Mesendoderm (in vitro differentiated cells): ENCODE measurements at regions not wholly inside any gene's neighbourhood (a gene's known extent, or its start where the extent isn't known, plus 50 kb on each side); places are given as distances from the start of the nearest gene placed in this dataset.
"Not testable (repeated sequence)": the region's sequence is repeated elsewhere in the genome, so short reads cannot be mapped to it uniquely, and the experiment has no call there.

ENCODE experiments used
- DNase-seq: peaks from one replicate; pipeline ENCODE4 v3.0.0; 2013
- H2AK5ac ChIP-seq: 2 replicates; pipeline ENCODE4 v1.6.1; 2013; ENCODE audit warnings: low read length, inconsistent platforms
- H2BK120ac ChIP-seq: 2 replicates; pipeline ENCODE4 v1.6.1; 2013; ENCODE audit warnings: low read depth, mild to moderate bottlenecking, low read length, moderate library complexity, mixed read lengths
- H2BK15ac ChIP-seq: replicated peaks from 2 replicates; pipeline ENCODE4 v1.6.1; 2013; ENCODE audit warnings: low read depth, mild to moderate bottlenecking, moderate library complexity
- H2BK5ac ChIP-seq: 2 replicates; pipeline ENCODE4 v1.6.1; 2013; ENCODE audit warnings: low read length, inconsistent platforms
- H3K18ac ChIP-seq: 2 replicates; pipeline ENCODE4 v1.6.1; 2013; ENCODE audit warnings: mild to moderate bottlenecking, low read length, mixed read lengths
- H3K23ac ChIP-seq: one replicate; pipeline ENCODE4 v1.6.1; 2013; ENCODE audit warnings: low read length
- H3K27ac ChIP-seq: 2 replicates; pipeline ENCODE4 v1.5.1; 2013; ENCODE audit warnings: low read depth, mild to moderate bottlenecking, inconsistent platforms, low read length, moderate library complexity
- H3K27me3 ChIP-seq: 2 replicates; pipeline ENCODE4 v1.6.1; 2013; ENCODE audit warnings: low read length, control low read depth, mild to moderate bottlenecking, inconsistent platforms; ENCODE audit not compliant: insufficient read depth, poor library complexity
- H3K36me3 ChIP-seq: 2 replicates; pipeline ENCODE4 v1.6.1; 2013; ENCODE audit warnings: low read length, inconsistent platforms; ENCODE audit not compliant: control insufficient read depth, insufficient read depth
- H3K4ac ChIP-seq: one replicate; pipeline ENCODE4 v1.6.1; 2013; ENCODE audit warnings: low read depth, mild to moderate bottlenecking, low read length, moderate library complexity
- H3K4me1 ChIP-seq: 2 replicates; pipeline ENCODE4 v1.6.1; 2013; ENCODE audit warnings: low read depth, low read length, inconsistent platforms; ENCODE audit not compliant: control insufficient read depth
- H3K4me2 ChIP-seq: 2 replicates; pipeline ENCODE4 v1.6.1; 2013; ENCODE audit warnings: low read length
- H3K4me3 ChIP-seq: 2 replicates; pipeline ENCODE4 v1.5.1; 2013; ENCODE audit warnings: mild to moderate bottlenecking, low read length
- H3K56ac ChIP-seq: one replicate; pipeline ENCODE4 v1.6.1; 2013; ENCODE audit warnings: low read length
- H3K79me1 ChIP-seq: 2 replicates; pipeline ENCODE4 v1.6.1; 2013; ENCODE audit warnings: low read length, inconsistent platforms
- H3K79me2 ChIP-seq: 2 replicates; pipeline ENCODE4 v1.6.1; 2013; ENCODE audit warnings: mild to moderate bottlenecking, low read length; ENCODE audit not compliant: control insufficient read depth, insufficient read depth
- H3K9ac ChIP-seq: 2 replicates; pipeline ENCODE4 v1.6.1; 2013; ENCODE audit warnings: low read length, inconsistent platforms
- H4K5ac ChIP-seq: one replicate; pipeline ENCODE4 v1.6.1; 2013; ENCODE audit warnings: low read length
- H4K8ac ChIP-seq: one replicate; pipeline ENCODE4 v1.6.1; 2013; ENCODE audit warnings: low read depth, mild to moderate bottlenecking, control low read depth, low read length, moderate library complexity
- WGBS: extraction: QIAGEN DNeasy Blood & Tissue Kit; methylation state at CpG from one replicate; pipeline ENCODE4 v1.1.7; 2013; ENCODE audit warnings: low lambda C conversion rate, missing lambda C conversion rate; ENCODE audit not compliant: insufficient coverage; ENCODE audit errors: extremely low coverage; 5-methylcytosine and 5-hydroxymethylcytosine counted together

GRCh38 chr6:121634586-121634985 is 199.1 kb downstream of the GJA1 start:
- not testable (repeated sequence) for H2BK120ac ChIP-seq, H3K18ac ChIP-seq, H3K4me2 ChIP-seq, H2BK5ac ChIP-seq, H3K36me3 ChIP-seq, H3K4me3 ChIP-seq, H3K79me2 ChIP-seq, H3K27ac ChIP-seq, DNase-seq, H4K8ac ChIP-seq, H2BK15ac ChIP-seq, H3K4ac ChIP-seq, H4K5ac ChIP-seq, H3K27me3 ChIP-seq, H3K9ac ChIP-seq, H3K23ac ChIP-seq, H2AK5ac ChIP-seq, H3K79me1 ChIP-seq, H3K4me1 ChIP-seq, H3K56ac ChIP-seq
- no CpG with 5 or more reads among the region's 2 CpGs for WGBS

GRCh38 chr6:121635355-121635754 is 199.9 kb downstream of the GJA1 start:
- no peak for DNase-seq
- Histone ChIP-seq H3K79me2 (no peaks in the 10 kb centered on the region), H3K9ac (no peak overlapping the region), H3K4ac (no peak overlapping the region), H3K4me1 (no peaks in the 10 kb centered on the region), H2BK120ac (no peak overlapping the region), H2AK5ac (no peak overlapping the region), H3K27me3 (no peaks in the 10 kb centered on the region), H3K23ac (no peak overlapping the region), H3K79me1 (no peaks in the 10 kb centered on the region), H4K5ac (no peak overlapping the region), H3K18ac (no peak overlapping the region), H2BK5ac (no peak overlapping the region), H2BK15ac (no peak overlapping the region), H4K8ac (no peak overlapping the region), H3K4me2 (no peak overlapping the region), H3K56ac (no peak overlapping the region), H3K4me3 (no peak overlapping the region), H3K36me3 (no peaks in the 10 kb centered on the region), H3K27ac (no peak overlapping the region)
- no CpG with 5 or more reads among the region's 2 CpGs for WGBS

DNA sequence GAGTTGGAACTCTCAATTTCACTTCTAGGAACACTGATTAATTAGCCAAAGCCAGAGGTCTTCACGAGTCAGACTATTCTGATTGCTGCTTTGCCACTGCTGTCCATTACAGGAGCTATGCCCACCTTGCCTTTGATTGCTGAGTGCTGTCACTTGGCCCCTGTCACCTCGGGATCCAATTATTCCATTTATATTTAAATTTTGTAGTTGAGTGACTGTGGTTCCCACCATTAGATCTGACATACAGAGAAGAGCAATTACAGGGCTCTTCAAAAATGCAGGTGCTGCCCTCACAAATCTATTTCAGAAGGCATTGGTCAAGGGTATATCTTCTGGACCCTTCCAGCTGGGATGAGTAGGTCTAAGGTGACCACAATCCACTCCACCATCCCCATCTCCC is 200.8 kb downstream of the GJA1 start:
- not testable (repeated sequence) for H3K79me1 ChIP-seq, H3K4me1 ChIP-seq, H2AK5ac ChIP-seq, H3K4me2 ChIP-seq, H3K9ac ChIP-seq, H3K27me3 ChIP-seq, H3K4ac ChIP-seq, H3K36me3 ChIP-seq, H3K56ac ChIP-seq, H3K18ac ChIP-seq, H4K5ac ChIP-seq, H3K27ac ChIP-seq, DNase-seq, H3K4me3 ChIP-seq, H2BK120ac ChIP-seq, H2BK5ac ChIP-seq, H3K23ac ChIP-seq, H2BK15ac ChIP-seq, H3K79me2 ChIP-seq, H4K8ac ChIP-seq
- no CpG with 5 or more reads among the region's 2 CpGs for WGBS

- H3K27ac ChIP-seq: no peak overlapping the region
- H3K4me2 ChIP-seq: no peak overlapping the region
- H3K27me3 ChIP-seq: no peaks in the 10 kb centered on the region
- no peak overlapping the region for H2BK120ac ChIP-seq
- no peak overlapping the region for H2BK15ac ChIP-seq
- no peaks in the 10 kb centered on the region for H3K4me1 ChIP-seq
- H2BK5ac ChIP-seq: no peak overlapping the region
- H4K5ac ChIP-seq: no peak overlapping the region
- H3K79me1 ChIP-seq: no peaks in the 10 kb centered on the region
- H3K36me3 ChIP-seq: no peaks in the 10 kb centered on the region
- no peak overlapping the region for H3K4me3 ChIP-seq
- H2AK5ac ChIP-seq: no peak overlapping the region
- WGBS: no CpG with 5 or more reads among the region's 2 CpGs
- H3K9ac ChIP-seq: no peak overlapping the region
- H3K4ac ChIP-seq: no peak overlapping the region
- no peak overlapping the region for H3K18ac ChIP-seq
- H3K79me2 ChIP-seq: no peaks in the 10 kb centered on the region
- DNase-seq: no peak
- H3K56ac ChIP-seq: no peak overlapping the region
- H3K23ac ChIP-seq: no peak overlapping the region
- H4K8ac ChIP-seq: no peak overlapping the region
Measured at GRCh38 chr6:121639021-121639420, 203.6 kb downstream of the GJA1 start.

GRCh38 chr6:121641158-121641557 is 205.7 kb downstream of the GJA1 start:
- H2BK15ac ChIP-seq: no peak overlapping the region
- H3K79me2 ChIP-seq: no peaks in the 10 kb centered on the region
- H3K4me3 ChIP-seq: no peak overlapping the region
- H2BK120ac ChIP-seq: no peak overlapping the region
- H2AK5ac ChIP-seq: no peak overlapping the region
- no peak overlapping the region for H3K23ac ChIP-seq
- H2BK5ac ChIP-seq: no peak overlapping the region
- H3K79me1 ChIP-seq: no peaks in the 10 kb centered on the region
- H3K27ac ChIP-seq: no peak overlapping the region
- H3K4ac ChIP-seq: no peak overlapping the region
- H3K9ac ChIP-seq: no peak overlapping the region
- no peak overlapping the region for H4K8ac ChIP-seq
- H3K4me1 ChIP-seq: no peaks in the 10 kb centered on the region
- no peaks in the 10 kb centered on the region for H3K27me3 ChIP-seq
- H3K36me3 ChIP-seq: no peaks in the 10 kb centered on the region
- H4K5ac ChIP-seq: no peak overlapping the region
- no peak overlapping the region for H3K18ac ChIP-seq
- WGBS: no CpG with 5 or more reads among the region's 3 CpGs
- no peak overlapping the region for H3K4me2 ChIP-seq
- H3K56ac ChIP-seq: no peak overlapping the region
- no peak for DNase-seq

- Histone ChIP-seq H2BK120ac (no peak overlapping the region), H3K36me3 (no peaks in the 10 kb centered on the region), H3K9ac (no peak overlapping the region), H2BK15ac (no peak overlapping the region), H3K4me1 (no peaks in the 10 kb centered on the region), H3K79me1 (no peaks in the 10 kb centered on the region), H3K18ac (no peak overlapping the region), H3K4ac (no peak overlapping the region), H3K4me3 (no peak overlapping the region), H3K23ac (no peak overlapping the region), H2AK5ac (no peak overlapping the region), H2BK5ac (no peak overlapping the region), H3K27me3 (no peaks in the 10 kb centered on the region), H3K27ac (no peak overlapping the region), H3K79me2 (no peaks in the 10 kb centered on the region), H4K8ac (no peak overlapping the region), H3K4me2 (no peak overlapping the region), H4K5ac (no peak overlapping the region), H3K56ac (no peak overlapping the region)
- no peak for DNase-seq
- no CpG with 5 or more reads among the region's 1 CpG for WGBS
Measured at GRCh38 chr6:121645100-121645745, 209.8 kb downstream of the GJA1 start.
